AG09309 (cell line): ENCODE measurements at regions not wholly inside any gene's neighbourhood (a gene's known extent, or its start where the extent isn't known, plus 50 kb on each side); places are given as distances from the start of the nearest gene placed in this dataset.
"Not testable (repeated sequence)": the region's sequence is repeated elsewhere in the genome, so short reads cannot be mapped to it uniquely, and the experiment has no call there.

Source experiments
- DNase-seq: peaks from one replicate; pipeline ENCODE4 v3.0.0-alpha.2; 2010; ENCODE audit warnings: low read depth
- H3K4me3 ChIP-seq: 2 replicates; pipeline ENCODE4 v1.5.1; 2011; ENCODE audit warnings: mild to moderate bottlenecking, low read depth, low read length, moderate library complexity; ENCODE audit not compliant: control insufficient read depth
- CTCF ChIP-seq: IDR thresholded peaks from 2 replicates; pipeline ENCODE4 v1.5.1; 2011; ENCODE audit warnings: mild to moderate bottlenecking, low read depth, low read length, inconsistent platforms; ENCODE audit not compliant: insufficient read depth, control insufficient read depth; ENCODE audit errors: missing control alignments

- TF ChIP-seq CTCF, result no peak
- no peak for DNase-seq
- H3K4me3 ChIP-seq, result no peak overlapping the region
These were observed 123.9 kb downstream of the VPREB1 start for GRCh38 chr22:22368516-22368915.

GRCh38 chr22:22369219-22369963 is 124.8 kb downstream of the VPREB1 start:
- not testable (repeated sequence) for DNase-seq, H3K4me3 ChIP-seq

GRCh38 chr22:22369964-22370270 is 125.3 kb downstream of the VPREB1 start:
- H3K4me3 ChIP-seq, result no peak overlapping the region

GRCh38 chr22:22371031-22371541 is 126.5 kb downstream of the VPREB1 start:
- H3K4me3 ChIP-seq, result no peak overlapping the region
- TF ChIP-seq CTCF, result no peak
- no peak for DNase-seq

More at GRCh38 chr22:22369964-22370270, 125.3 kb downstream of the VPREB1 start:
- TF ChIP-seq CTCF, result no peak
- DNase-seq, result no peak

GRCh38 chr22:22372086-22372485 is 127.5 kb downstream of the VPREB1 start:
- no peak for TF ChIP-seq CTCF
- no peak overlapping the region for H3K4me3 ChIP-seq
- DNase-seq, result no peak

- H3K4me3 ChIP-seq, result no peak overlapping the region
- DNase-seq, result no peak
- TF ChIP-seq CTCF, result no peak
These were observed 129.6 kb downstream of the VPREB1 start for GRCh38 chr22:22374163-22374562.

- no peak for TF ChIP-seq CTCF
- no peak for DNase-seq
- H3K4me3 ChIP-seq, result no peak overlapping the region
These were observed 130.0 kb downstream of the VPREB1 start for GRCh38 chr22:22374579-22374978.
